ENCODE measurements at regions not wholly inside any gene's neighbourhood (a gene's known extent, or its start where the extent isn't known, plus 50 kb on each side); places are given as distances from the start of the nearest gene placed in this dataset.
"Not testable (repeated sequence)": the region's sequence is repeated elsewhere in the genome, so short reads cannot be mapped to it uniquely, and the experiment has no call there.

DNA sequence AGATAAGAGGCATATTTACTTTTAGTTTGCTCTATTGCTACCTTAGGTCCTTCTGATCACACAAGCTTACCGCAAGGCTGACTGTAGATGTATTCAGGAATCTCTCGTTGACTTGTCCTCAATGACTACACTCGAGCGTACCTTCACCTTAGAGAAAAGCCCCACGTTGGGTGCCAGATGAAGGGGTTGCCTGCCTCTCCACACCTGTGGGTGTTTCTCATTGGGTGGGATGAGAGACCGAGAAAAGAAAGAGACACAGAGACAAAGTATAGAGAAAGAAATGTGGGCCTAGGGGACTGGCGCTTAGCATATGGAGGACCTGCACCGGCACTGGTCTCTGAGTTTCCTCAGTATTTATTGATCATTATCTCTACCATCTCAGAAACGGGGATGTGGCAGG lies 51.8 kb downstream of the ASCL4 start:
- no peak for DNase-seq (ENCODE audit: low read depth in 2 of 2)

DNA sequence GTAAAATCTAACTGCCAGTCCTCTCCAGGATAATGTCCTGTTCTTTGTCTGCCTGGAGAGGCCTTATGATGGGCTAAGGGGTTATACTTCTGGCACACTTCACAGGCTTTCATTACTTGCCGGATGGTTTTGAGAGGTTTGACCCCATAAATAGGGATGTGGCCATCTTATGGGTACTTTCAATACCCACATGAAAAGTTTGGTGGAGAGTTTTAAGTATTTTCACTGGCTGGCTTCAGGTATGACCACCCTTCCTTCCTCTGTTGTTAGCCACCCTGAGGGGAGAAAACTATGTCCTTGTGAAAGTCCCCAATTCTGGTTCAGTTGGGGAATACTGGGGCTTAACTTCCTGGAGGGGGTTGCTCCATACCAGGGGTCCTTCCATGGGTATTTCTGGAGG lies 54.8 kb downstream of the ASCL4 start:
- DNase-seq (ENCODE audit: low read depth in 2 of 2): no peak

DNA sequence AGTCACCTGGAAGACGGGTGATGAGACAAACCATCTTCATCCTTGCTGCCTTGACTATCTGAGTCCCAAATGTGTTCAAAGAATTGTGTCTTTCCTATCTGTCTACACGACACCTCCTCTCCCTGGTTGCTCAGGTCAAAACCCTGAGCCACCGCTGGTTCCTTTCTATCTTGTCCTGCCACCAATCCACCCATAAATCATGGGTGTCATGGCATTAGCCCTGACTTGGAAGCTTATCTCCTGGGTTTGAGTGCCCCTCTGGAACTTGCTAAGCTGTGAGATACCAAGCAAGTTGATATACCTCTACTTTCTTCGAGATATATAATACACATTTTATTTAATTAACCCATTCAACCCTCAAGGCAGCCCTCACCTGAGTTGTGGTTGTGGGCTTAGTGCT lies 57.9 kb downstream of the ASCL4 start:
- DNase-seq (ENCODE audit: low read depth in 2 of 2): no peak

DNA sequence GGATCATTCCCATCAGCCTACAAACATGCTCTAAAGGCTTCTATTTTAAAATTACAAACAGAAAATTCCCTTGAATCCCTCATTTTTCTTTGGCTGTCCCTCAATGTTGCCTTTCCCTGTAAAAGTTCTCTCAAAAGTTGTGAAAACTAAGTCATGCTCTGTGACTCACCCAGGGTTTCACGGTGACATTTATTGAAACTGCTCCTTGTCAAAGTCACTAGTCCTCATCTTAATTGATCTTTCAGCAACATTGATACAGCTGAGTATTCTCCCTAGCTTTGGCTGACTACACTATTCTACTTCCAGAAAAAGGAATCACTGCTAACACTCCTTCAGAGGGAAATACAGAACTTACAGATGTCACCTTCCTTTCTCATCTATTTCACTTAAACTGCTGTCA lies 65.7 kb downstream of the ASCL4 start:
- DNase-seq (ENCODE audit: low read depth in 2 of 2): no peak

DNA sequence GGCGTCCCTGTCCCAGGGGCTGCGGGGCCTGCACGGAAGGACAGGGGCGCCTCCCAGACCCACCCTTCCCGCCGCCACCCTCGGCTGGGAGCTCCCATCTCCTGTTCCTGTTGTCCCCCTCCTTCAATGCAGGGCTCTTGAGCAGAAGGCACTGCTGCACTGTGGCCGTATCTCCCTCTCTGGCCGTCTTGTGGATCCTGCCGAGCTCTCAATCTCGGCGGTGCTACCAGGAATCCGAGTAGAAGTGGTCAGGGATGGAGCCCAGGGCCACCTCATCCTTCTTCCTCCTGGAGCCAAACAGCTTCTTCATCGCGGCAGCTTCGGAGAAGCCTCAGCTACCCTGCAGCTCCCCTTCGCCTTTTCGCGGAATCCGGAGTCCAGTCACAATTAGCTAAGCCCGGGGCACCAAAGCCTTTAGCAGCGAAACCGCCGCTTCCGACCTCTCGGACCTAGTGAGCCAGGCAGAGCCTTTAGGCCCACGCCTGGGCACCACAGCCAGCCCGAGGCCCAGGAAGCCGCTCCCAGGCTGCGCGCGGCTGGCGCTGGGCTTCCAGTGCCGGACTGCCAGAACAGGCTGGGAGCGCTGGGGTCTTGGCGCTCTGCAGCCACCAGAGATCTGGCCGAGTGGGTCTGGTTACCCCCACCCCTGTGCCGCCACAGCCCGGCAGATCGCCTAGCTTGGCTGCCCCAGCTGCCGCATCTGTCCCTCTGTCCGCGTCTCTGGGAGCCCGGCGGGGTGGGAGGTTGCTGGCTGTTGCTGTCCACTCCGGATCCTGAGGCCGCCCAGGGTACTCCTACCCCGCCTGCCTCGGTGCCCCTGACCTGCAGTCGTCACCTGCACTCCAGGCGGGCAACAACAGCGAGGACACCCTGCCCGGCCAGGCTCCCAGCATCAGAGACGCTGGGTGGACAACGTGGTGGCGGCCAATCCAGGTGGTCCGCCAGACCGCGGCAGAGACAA lies 69.1 kb downstream of the ASCL4 start:
- no peak for DNase-seq (ENCODE audit: low read depth in 2 of 2)

DNA sequence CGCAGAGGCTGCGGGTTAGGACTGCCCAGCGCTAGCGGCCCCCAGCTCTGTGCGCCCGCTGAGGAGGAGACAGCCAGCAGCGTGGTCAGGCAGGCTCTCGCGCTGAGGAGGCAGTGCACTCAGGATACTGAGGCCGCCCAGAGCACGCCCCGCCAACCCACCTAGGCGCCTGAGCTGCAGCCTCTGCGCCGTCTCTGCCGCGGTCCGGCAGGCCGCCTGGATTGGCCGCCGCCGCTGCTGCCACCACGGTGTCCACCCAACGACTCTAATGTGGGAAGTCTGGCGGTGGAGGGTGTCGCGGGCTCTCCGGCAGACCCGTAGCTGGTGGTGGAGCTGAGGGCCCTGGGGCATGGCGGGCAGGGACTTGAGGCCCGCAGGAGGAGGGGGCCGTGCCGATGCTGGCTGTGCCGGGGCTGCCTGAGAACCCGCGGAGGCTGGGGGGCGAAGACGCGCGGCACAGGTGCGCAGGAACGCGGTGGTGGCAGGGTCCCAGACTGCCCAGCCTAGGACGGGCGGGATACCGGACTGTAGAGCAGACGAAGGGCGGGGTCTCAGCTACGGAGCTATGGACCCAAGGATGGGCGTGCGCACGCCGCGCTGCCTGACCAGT lies 69.9 kb downstream of the ASCL4 start:
- DNase-seq (ENCODE audit: low read depth in 2 of 2): no peak

DNA sequence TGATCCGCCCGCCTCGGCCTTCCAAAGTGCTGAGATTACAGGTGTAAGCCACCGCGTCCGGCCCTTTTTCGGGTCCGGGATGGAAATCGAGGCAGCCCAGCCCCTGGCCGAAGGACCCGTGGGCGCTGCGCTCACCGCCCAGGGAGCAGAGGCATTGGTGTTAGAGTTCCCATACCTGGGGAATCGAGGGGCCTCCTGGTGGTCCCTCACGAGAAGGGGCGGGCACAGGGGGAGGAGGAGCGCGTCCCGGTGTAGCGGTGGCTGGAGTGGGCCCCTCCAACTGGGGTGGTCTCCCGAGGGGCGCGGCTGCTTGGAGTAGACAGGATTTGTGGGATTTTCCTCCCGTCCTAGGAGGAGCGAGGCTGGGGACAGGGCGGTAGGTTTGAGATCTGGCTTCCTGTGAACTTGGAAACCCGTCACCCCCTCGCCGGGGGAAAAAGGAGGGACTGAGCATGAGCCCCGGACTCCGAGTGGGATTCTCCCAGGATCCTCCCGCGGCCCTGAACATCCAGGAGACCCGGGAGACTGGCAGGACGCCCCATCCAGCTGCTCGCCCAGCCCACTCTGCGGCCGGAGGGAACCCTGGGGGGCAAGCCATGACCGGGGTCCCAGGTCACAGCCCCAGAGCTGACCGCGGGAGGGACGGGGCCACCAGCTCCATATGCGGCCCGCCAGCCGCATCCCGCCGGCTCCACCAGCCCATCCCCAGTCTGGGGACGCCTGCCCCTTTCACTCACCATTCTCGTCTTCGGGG lies 70.9 kb downstream of the ASCL4 start:
- no peak for DNase-seq (ENCODE audit: low read depth in 2 of 2)

DNA sequence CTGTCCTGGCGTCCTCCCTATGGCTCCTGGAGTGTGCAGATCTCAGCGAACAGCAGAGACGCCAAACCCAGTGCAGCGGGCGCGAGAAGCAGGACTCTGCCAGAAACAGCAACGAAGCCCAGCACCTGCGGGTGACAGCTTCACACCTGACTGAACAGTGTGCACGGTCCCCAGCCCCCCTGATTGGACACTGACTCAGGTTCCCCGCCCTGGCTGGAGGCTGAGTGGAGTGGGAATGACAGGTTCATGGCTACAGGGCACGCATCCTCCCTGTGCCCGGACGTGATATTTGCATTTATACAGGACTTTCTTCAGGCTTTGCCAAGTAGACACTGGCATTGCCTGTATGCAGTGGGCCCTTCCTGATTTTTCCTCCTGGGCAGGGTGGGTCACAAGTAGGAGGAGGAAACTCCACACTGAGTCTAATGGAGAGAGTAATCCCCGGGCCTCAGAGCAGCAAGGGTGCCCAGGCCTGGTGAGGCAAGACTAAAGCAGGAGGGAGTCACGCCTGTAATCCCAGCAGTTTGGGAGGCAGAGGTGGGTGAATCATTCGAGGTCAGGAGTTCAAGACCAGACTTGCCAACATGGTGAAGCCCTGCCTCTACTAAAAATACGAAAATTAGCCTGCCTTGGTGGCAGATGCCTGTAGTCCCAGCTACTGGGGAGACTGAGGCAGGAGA lies 71.6 kb downstream of the ASCL4 start:
- no peak for DNase-seq (ENCODE audit: low read depth in 2 of 2)

DNA sequence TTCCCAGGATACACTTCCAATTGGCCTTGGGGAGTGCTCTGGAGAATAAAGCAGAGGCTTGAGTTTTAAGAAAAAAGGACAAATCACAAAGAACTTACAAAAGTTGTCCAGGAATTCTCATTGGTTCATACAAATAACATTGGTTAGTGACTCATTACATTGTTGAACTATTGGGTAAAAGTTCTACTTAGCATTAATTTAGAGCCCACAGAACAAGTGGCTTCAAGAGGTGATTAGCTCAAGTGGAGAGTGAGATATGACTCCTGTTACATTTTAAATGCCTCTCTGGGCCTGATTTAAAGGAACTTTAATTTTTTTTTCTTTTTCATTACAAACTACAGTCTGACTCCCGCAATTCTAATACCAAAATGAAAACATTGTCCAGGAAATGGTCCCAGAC lies 72.9 kb downstream of the ASCL4 start:
- DNase-seq (ENCODE audit: low read depth in 2 of 2): no peak

DNA sequence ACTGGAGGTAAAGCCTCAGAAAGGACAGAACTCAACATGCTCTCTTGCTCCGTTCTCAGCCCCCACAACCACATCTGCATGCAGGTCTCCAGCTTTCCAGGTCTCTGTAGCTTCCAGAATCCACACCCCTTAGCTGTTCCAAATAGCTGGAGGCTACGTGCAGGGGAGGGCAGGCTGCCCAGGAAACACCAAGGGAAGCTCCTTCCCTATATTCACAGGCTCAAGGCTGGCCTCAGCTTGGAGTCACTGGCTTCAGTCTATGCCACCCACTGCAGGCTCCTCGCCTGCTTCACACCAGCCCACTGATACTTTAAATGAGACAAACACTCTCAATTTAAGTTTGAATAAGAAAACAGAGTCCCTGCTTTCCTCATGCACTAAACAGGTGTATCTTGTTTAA lies 73.3 kb downstream of the ASCL4 start:
- DNase-seq (ENCODE audit: low read depth in 2 of 2): no peak

DNA sequence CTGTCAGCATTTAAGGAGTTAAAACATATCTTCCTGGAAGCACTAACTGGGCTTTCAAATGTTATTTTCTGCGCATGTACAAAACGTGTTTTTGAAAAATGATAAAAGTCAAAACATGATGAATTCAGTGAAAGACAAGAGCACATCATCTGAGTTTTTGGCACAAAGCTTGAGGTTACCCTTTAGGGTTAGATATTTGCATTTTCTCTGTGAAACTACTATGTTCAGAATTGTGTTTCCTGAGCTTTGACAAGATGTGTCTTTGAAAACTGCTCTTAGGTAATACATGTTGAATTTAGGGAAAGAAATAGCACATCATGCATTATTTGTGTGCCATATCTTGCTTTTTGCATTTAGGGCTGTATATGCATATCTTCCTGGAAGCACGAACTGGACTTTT lies 79.0 kb downstream of the ASCL4 start:
- DNase-seq (ENCODE audit: low read depth in 2 of 2): no peak

DNA sequence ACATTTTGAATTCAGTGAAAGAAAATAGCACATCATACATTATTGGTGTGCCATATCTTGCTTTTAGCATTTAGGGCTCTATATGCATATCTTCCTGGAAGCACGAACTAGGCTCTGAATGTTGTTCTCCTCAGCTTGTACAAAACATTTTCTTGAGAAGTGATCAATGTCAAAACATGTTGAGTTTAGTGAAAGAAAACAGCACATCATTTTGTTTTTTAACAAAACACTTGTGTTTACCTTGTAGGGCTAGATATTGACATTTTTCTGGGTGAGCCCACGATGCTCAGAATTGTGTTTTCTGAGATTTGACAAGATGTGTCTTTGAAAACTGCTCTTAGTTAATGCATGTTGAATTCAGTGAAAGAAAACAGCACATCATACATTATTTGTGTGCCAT lies 81.0 kb downstream of the ASCL4 start:
- no peak for DNase-seq (ENCODE audit: low read depth in 2 of 2)

DNA sequence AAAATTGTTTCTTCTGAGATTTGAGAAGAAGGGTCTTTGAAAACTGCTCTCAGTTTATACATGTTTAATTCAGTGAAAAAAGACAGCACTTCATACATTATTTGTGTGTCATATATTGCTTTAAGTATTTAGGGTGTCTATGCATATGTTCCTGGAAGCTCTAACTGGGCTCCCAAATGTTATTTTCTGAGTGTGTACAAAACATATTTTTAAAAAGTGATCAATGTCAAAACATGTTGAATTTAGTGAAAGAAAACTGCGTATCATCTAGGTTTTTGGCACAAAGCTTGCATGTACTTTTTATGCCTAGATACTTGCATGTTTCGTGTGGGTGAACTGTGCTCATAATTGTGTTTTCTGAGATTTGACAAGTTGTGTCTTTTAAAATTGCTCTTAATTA lies 81.6 kb downstream of the ASCL4 start:
- DNase-seq (ENCODE audit: low read depth in 2 of 2): no peak

DNA sequence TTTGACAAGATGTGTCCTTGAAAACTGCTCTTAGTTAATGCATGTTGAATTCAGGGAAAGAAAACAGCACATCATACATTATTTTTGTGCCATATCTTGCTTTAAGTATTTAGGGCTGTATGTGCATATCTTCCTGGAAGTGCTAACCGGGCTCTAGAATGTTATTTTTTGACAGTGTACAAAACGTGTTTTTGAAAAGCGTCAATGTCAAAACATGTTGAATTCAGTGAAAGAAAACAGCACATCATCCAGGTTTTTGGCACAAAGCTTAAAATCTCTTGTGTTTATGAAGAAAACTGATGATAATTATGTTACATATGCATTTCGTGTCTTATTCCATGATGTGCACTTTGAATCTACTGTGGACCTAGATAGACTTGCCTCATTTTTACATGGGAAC lies 82.7 kb downstream of the ASCL4 start:
- DNase-seq (ENCODE audit: low read depth in 2 of 2): no peak

DNA sequence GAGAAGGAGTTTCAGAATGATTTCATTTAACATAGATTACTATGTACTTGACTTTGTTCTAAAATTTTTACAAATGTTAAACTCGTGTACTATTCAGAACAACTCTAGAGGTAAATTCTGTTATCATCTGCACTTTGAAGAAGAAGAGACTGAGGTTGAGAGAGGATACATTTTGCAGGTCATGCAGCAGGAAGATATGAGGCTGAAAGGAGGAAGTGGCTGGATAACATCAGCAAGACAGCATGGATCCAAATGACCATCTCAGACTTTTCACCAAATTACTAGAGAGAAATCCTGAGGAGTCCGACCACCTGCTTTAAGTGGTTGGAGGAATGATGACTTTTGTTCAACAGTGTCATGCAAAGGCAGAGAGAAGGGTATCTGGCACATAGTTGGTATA lies 84.9 kb downstream of the ASCL4 start:
- no peak for DNase-seq (ENCODE audit: low read depth in 2 of 2)

DNA sequence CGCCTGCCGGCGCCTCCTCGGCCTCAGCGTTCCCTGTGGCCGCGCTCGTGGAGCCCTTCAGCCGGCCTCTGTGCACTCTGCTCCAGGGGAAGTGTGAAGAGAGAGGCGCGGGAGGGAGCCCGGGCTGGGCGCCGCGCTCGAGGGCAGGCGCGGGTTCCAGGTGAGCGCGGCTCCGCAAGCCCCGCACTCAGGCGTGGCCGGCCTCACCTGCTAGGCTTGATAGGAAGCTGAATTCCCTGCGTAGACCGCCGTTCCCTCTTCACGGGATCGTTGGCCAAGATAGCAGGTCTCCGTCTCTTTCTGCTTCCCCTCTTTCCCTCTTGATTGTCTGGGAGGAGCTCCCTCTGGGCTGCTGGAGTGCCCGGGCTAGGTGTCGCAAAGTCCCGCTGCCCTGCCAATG lies 89.7 kb downstream of the ASCL4 start:
- DNase-seq (ENCODE audit: low read depth in 2 of 2): no peak

DNA sequence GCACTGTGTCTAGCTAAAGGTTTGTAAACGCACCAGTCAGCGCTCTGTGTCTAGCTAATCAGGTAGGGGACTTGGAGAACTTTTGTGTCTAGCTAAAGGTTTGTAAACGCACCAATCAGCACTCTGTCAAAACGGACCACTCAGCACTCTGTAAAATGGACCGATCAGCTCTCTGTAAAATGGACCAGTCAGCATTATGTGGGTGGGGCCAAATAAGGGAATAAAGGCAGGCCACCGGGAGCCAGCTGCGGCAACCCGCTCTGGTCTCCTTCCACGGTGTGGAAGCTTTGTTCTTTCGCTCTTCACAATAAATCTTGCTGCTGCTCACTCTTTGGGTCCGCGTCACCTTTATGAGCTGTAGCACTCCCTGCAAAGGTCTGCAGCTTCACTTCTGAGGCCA lies 90.2 kb downstream of the ASCL4 start:
- not testable (repeated sequence) for DNase-seq (ENCODE audit: low read depth in 2 of 2)

DNA sequence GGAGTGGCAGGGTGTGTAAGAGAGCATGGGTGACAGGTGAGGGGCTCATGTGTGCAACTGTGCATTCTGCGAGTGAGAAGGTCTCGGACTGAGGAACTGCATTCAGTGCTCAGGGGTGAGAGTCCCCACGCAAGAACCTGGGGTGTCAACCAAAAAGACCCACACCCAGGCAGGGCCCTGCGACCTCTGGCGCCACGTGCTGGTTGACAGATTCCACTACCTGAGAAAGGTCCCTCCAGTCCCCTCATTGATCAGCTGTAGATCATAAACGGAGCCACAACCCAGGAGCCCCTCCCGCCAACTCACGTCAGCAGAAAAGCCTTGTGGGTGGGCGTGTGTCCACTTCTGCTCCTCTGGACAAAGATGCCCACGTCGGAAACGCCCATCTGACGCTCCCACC lies 98.7 kb downstream of the ASCL4 start:
- no peak for DNase-seq (ENCODE audit: low read depth in 2 of 2)

DNA sequence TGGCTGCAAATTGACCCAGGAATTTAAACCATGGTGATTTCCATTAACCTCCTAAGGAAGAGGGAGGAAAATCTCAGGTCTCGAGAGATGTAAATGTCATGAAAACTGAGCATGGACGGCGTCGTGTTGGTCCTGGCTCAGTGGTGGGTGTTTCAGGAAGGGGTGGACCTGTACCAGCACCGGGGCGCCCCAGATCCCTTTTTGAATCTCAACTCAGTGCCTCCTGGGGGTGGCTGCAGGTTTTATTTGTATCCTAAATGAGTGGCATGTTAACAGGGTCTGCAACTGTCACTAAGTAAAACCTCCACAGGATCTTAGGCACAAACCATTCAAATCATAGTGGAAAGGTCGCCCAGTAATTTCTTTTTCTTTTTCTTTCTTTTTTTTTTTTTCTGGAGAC lies 101.3 kb downstream of the ASCL4 start:
- DNase-seq (ENCODE audit: low read depth in 2 of 2): no peak

DNA sequence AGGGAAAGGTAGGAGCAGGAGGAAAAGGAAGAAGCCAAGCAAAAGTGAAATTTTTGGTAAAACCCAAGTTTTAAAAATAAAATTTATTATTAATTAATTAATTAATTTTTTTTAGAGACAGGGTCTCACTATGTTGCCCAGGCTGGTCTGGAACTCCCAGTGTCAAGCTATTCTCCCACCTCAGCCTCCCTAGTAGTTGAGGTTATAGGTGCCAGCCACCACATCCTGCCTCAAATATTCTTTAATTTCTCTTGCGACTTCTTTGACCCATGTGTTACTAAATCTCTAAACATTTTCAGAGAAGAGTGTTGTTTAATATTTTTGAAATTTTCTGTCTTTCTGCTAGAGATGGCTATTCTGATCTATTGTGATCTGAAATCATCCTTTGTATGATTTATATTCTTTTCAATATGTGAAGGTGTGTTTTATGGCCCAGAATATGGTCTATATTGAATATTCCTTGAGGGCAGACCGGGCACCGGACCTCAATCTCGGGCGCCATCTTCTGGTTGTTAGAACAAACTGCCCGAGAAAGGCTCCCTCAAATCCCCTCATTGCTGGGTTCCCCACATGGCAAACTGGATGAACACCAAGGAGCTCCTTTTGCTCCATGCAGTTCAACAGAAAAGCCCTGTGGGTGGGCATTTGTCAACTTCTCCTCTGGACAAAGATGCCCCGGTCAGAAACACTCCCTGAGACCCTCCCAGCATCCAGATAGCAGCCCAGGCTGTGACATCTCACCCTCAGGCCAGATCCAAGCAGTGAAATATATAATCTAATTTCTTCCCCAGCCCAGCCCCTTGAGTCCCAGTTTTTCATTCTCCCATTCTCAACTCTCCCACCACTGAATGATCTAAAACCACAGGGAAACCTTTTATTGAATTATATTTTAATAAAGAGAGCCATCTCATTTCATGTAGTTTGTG lies 110.5 kb downstream of the ASCL4 start:
- DNase-seq (ENCODE audit: low read depth in 2 of 2): peak; percentile 19 to 34

DNA sequence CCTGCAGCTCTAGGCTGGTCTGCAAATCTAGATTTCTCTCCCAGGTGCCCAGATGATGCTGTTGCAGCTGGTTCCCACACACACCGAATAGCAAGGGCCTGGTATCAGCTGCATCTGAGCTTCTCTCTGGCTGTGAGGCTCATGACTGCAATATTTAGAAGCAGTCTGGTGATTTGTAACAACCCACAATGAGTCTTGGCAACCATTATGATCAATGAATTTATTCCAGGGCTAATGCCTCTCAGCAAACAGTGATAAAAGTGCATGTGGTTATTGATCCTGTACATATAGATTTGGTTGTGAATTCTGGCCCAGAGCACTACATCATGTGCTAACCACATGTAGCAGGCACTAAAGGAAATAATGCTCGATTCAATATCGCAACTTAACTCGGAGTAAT lies 114.3 kb downstream of the ASCL4 start:
- DNase-seq (ENCODE audit: low read depth in 2 of 2): no peak

Data from stimulated activated CD4-positive, alpha-beta T cell treated with anti-CD3 and anti-CD28 coated beads, Interleukin-4, amount 100 ng/mL, for 48 hours (primary cell).